Activated naive CD8-positive, alpha-beta T cell treated with anti-CD3 and anti-CD28 coated beads, Interleukin-2, amount 10 ng/mL, durations not matched to agents 7 days and 5 days (primary cell): ENCODE measurements at regions not wholly inside any gene's neighbourhood (a gene's known extent, or its start where the extent isn't known, plus 50 kb on each side); places are given as distances from the start of the nearest gene placed in this dataset.
"Not testable (repeated sequence)": the region's sequence is repeated elsewhere in the genome, so short reads cannot be mapped to it uniquely, and the experiment has no call there.

Experiments
- ATAC-seq: fragments of 150-1000 bp; cut with Tn5 transposase; one replicate; pipeline ENCODE4 v1.10.0; 2021; ENCODE audit warnings: low read depth, moderate library complexity
- POLR2A ChIA-PET: fragments of 350-600 bp; sonication (Branson Sonifier 250); formaldehyde crosslinking; loops from one replicate; lab custom pipeline; 2021; ENCODE audit warnings: antibody characterized with exemption; lab: Charles Lee
- DNase-seq: peaks from one replicate; pipeline ENCODE4 v3.0.0; 2021
- H3K27ac Mint-ChIP-seq: one replicate; pipeline ENCODE4 v1.8.0; 2022; ENCODE audit warnings: mild to moderate bottlenecking, mixed read lengths
- H3K27me3 Mint-ChIP-seq: one replicate; pipeline ENCODE4 v1.8.0; 2022; ENCODE audit warnings: mild to moderate bottlenecking, moderate library complexity, mixed read lengths
- H3K36me3 Mint-ChIP-seq: one replicate; pipeline ENCODE4 v1.8.0; 2021; ENCODE audit warnings: mild to moderate bottlenecking, mixed read lengths
- H3K4me1 Mint-ChIP-seq: one replicate; pipeline ENCODE4 v1.8.0; 2021; ENCODE audit warnings: mixed read lengths
- H3K4me3 Mint-ChIP-seq: one replicate; pipeline ENCODE4 v1.8.0; 2022; ENCODE audit warnings: mild to moderate bottlenecking, moderate library complexity, mixed read lengths
- H3K9me3 Mint-ChIP-seq: one replicate; pipeline ENCODE4 v1.8.0; 2021; ENCODE audit warnings: mixed read lengths

- no peak for ATAC-seq
- H3K4me3 Mint-ChIP-seq = no peak overlapping the region
Measured at GRCh38 chrX:113192418-113192817, 351.8 kb upstream of the AMOT start.

GRCh38 chrX:113157496-113157895 is 316.9 kb upstream of the AMOT start:
- Mint-ChIP-seq H3K9me3 (peaks cover 1% of the 10 kb centered on the region), H3K4me1 (no peaks in the 10 kb centered on the region), H3K4me3 (no peak overlapping the region), H3K36me3 (no peaks in the 10 kb centered on the region), H3K27ac (no peak overlapping the region), H3K27me3 (no peaks in the 10 kb centered on the region)
- POLR2A ChIA-PET = no interaction called here
- DNase-seq (no peak), ATAC-seq (no peak)

More at GRCh38 chrX:113192418-113192817, 351.8 kb upstream of the AMOT start:
- no peaks in the 10 kb centered on the region for H3K36me3 Mint-ChIP-seq
- H3K9me3 Mint-ChIP-seq = no peaks in the 10 kb centered on the region
- no peak overlapping the region for H3K27ac Mint-ChIP-seq
- H3K27me3 Mint-ChIP-seq = no peaks in the 10 kb centered on the region
- H3K4me1 Mint-ChIP-seq = no peaks in the 10 kb centered on the region
- no peak for DNase-seq
- POLR2A ChIA-PET = no interaction called here

- H3K4me3 Mint-ChIP-seq, DNase-seq, H3K9me3 Mint-ChIP-seq, POLR2A ChIA-PET, H3K27ac Mint-ChIP-seq, H3K36me3 Mint-ChIP-seq, H3K27me3 Mint-ChIP-seq, H3K4me1 Mint-ChIP-seq, ATAC-seq: not testable (repeated sequence)
Measured at GRCh38 chrX:113154315-113154714, 313.7 kb upstream of the AMOT start.

GRCh38 chrX:113136836-113137235 is 296.2 kb upstream of the AMOT start:
- Mint-ChIP-seq H3K4me3 (no peak overlapping the region), H3K4me1 (no peaks in the 10 kb centered on the region), H3K27ac (no peak overlapping the region), H3K9me3 (no peaks in the 10 kb centered on the region), H3K27me3 (no peaks in the 10 kb centered on the region), H3K36me3 (no peaks in the 10 kb centered on the region)
- ATAC-seq (no peak), DNase-seq (no peak)
- POLR2A ChIA-PET = no interaction called here

- H3K36me3 Mint-ChIP-seq = no peaks in the 10 kb centered on the region
- no peaks in the 10 kb centered on the region for H3K27me3 Mint-ChIP-seq
- no peaks in the 10 kb centered on the region for H3K9me3 Mint-ChIP-seq
- no peak overlapping the region for H3K4me3 Mint-ChIP-seq
- no peak for ATAC-seq
- DNase-seq = no peak
- POLR2A ChIA-PET = no interaction called here
- H3K4me1 Mint-ChIP-seq = no peaks in the 10 kb centered on the region
- no peak overlapping the region for H3K27ac Mint-ChIP-seq
Measured at GRCh38 chrX:113133316-113133715, 292.7 kb upstream of the AMOT start.

GRCh38 chrX:113124693-113125092 is 284.1 kb upstream of the AMOT start:
- no peaks in the 10 kb centered on the region for H3K9me3 Mint-ChIP-seq

GRCh38 chrX:113075521-113075920 is 234.9 kb upstream of the AMOT start:
- Mint-ChIP-seq H3K36me3 (no peaks in the 10 kb centered on the region), H3K4me1 (no peaks in the 10 kb centered on the region), H3K9me3 (no peaks in the 10 kb centered on the region), H3K27ac (no peak overlapping the region), H3K27me3 (no peaks in the 10 kb centered on the region), H3K4me3 (no peak overlapping the region)
- ATAC-seq (no peak), DNase-seq (no peak)
- POLR2A ChIA-PET = no interaction called here

More at GRCh38 chrX:113124693-113125092, 284.1 kb upstream of the AMOT start:
- Mint-ChIP-seq H3K4me3 (no peak overlapping the region), H3K4me1 (no peaks in the 10 kb centered on the region), H3K27ac (no peak overlapping the region), H3K27me3 (no peaks in the 10 kb centered on the region), H3K36me3 (no peaks in the 10 kb centered on the region)
- DNase-seq (no peak), ATAC-seq (no peak)
- POLR2A ChIA-PET = no interaction called here

- DNase-seq (no peak), ATAC-seq (no peak)
- Mint-ChIP-seq H3K36me3 (no peaks in the 10 kb centered on the region), H3K27me3 (no peaks in the 10 kb centered on the region), H3K9me3 (no peaks in the 10 kb centered on the region), H3K4me3 (no peak overlapping the region), H3K27ac (no peak overlapping the region), H3K4me1 (no peaks in the 10 kb centered on the region)
- POLR2A ChIA-PET = no interaction called here
Measured at GRCh38 chrX:113059714-113060113, 219.1 kb upstream of the AMOT start.

- no peak overlapping the region for H3K4me3 Mint-ChIP-seq
- DNase-seq (no peak), ATAC-seq (no peak)
- H3K9me3 Mint-ChIP-seq = no peaks in the 10 kb centered on the region
- H3K36me3 Mint-ChIP-seq = no peaks in the 10 kb centered on the region
- H3K27ac Mint-ChIP-seq = no peak overlapping the region
- POLR2A ChIA-PET = no interaction called here
- H3K27me3 Mint-ChIP-seq = no peaks in the 10 kb centered on the region
- no peaks in the 10 kb centered on the region for H3K4me1 Mint-ChIP-seq
Measured at GRCh38 chrX:113058634-113059033, 218.0 kb upstream of the AMOT start.

GRCh38 chrX:113048896-113049295 is 208.3 kb upstream of the AMOT start:
- H3K36me3 Mint-ChIP-seq = no peaks in the 10 kb centered on the region
- POLR2A ChIA-PET = no interaction called here
- H3K4me3 Mint-ChIP-seq = no peak overlapping the region
- H3K9me3 Mint-ChIP-seq = no peaks in the 10 kb centered on the region
- ATAC-seq (no peak), DNase-seq (no peak)
- no peak overlapping the region for H3K27ac Mint-ChIP-seq
- H3K4me1 Mint-ChIP-seq = no peaks in the 10 kb centered on the region
- no peaks in the 10 kb centered on the region for H3K27me3 Mint-ChIP-seq

- no peaks in the 10 kb centered on the region for H3K27me3 Mint-ChIP-seq
Measured at GRCh38 chrX:113048480-113048879, 207.8 kb upstream of the AMOT start.

GRCh38 chrX:113033966-113034680 is 193.5 kb upstream of the AMOT start:
- H3K27me3 Mint-ChIP-seq = no peaks in the 10 kb centered on the region
- no peak overlapping the region for H3K27ac Mint-ChIP-seq
- POLR2A ChIA-PET = no interaction called here
- H3K36me3 Mint-ChIP-seq = no peaks in the 10 kb centered on the region
- DNase-seq (no peak), ATAC-seq (no peak)
- H3K9me3 Mint-ChIP-seq = no peaks in the 10 kb centered on the region
- no peak overlapping the region for H3K4me3 Mint-ChIP-seq
- no peaks in the 10 kb centered on the region for H3K4me1 Mint-ChIP-seq

More at GRCh38 chrX:113048480-113048879, 207.8 kb upstream of the AMOT start:
- POLR2A ChIA-PET = no interaction called here
- no peaks in the 10 kb centered on the region for H3K9me3 Mint-ChIP-seq
- H3K4me1 Mint-ChIP-seq = no peaks in the 10 kb centered on the region
- no peak overlapping the region for H3K4me3 Mint-ChIP-seq
- ATAC-seq (no peak), DNase-seq (no peak)
- H3K27ac Mint-ChIP-seq = no peak overlapping the region
- no peaks in the 10 kb centered on the region for H3K36me3 Mint-ChIP-seq

GRCh38 chrX:113019958-113020357 is 179.3 kb upstream of the AMOT start:
- Mint-ChIP-seq H3K4me1 (no peaks in the 10 kb centered on the region), H3K27ac (no peak overlapping the region), H3K4me3 (no peak overlapping the region), H3K9me3 (no peaks in the 10 kb centered on the region), H3K36me3 (no peaks in the 10 kb centered on the region), H3K27me3 (no peaks in the 10 kb centered on the region)
- DNase-seq (no peak), ATAC-seq (no peak)
- POLR2A ChIA-PET = no interaction called here

GRCh38 chrX:113009837-113010236 is 169.2 kb upstream of the AMOT start:
- ATAC-seq (no peak), DNase-seq (no peak)
- no peak overlapping the region for H3K4me3 Mint-ChIP-seq
- H3K4me1 Mint-ChIP-seq = no peaks in the 10 kb centered on the region
- no peak overlapping the region for H3K27ac Mint-ChIP-seq
- no peaks in the 10 kb centered on the region for H3K36me3 Mint-ChIP-seq
- H3K9me3 Mint-ChIP-seq = no peaks in the 10 kb centered on the region
- no peaks in the 10 kb centered on the region for H3K27me3 Mint-ChIP-seq
- POLR2A ChIA-PET = no interaction called here
